Hindlimb muscle (tissue), 1 donor: ENCODE measurements at regions not wholly inside any gene's neighbourhood (a gene's known extent, or its start where the extent isn't known, plus 50 kb on each side); places are given as distances from the start of the nearest gene placed in this dataset.

Experiments used
- DNase-seq: peaks from one replicate; pipeline ENCODE4 v3.0.0-alpha.2; 2013

GRCh38 chr6:44062771-44063560 is 64.3 kb downstream of the MRPL14 start:
- no peak for DNase-seq

DNA sequence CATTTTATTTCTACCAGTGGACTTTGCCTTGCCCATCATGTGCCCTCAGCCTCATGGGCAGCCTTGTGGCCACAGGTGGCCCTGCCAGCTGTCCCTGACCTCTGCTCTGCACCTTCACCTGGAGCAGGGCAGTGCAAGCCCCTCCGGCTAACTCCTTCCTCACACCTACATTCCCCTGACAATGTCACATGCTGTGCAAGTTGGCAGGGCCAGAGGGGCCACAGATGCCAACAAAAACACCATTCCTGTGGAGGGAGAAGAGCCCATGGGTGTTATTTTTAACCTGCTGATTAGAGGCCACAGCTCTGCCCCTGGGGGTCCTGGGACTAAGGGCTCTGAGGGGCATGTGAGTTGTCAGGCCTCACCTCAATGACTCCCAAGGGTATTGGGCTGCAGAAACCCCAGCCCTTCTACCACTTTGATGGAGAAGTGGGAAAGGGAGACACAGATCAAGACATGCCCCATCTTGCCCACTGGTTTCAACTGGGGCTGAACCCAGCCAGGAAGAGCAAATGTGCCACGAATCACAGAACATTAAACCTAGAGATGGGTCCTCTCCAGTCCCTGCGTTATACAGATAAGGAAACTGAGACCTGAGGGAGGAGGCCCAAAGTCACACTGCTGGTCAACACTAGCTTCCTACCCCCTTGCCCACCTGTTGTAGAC is 65.0 kb downstream of the MRPL14 start:
- DNase-seq: no peak

DNA sequence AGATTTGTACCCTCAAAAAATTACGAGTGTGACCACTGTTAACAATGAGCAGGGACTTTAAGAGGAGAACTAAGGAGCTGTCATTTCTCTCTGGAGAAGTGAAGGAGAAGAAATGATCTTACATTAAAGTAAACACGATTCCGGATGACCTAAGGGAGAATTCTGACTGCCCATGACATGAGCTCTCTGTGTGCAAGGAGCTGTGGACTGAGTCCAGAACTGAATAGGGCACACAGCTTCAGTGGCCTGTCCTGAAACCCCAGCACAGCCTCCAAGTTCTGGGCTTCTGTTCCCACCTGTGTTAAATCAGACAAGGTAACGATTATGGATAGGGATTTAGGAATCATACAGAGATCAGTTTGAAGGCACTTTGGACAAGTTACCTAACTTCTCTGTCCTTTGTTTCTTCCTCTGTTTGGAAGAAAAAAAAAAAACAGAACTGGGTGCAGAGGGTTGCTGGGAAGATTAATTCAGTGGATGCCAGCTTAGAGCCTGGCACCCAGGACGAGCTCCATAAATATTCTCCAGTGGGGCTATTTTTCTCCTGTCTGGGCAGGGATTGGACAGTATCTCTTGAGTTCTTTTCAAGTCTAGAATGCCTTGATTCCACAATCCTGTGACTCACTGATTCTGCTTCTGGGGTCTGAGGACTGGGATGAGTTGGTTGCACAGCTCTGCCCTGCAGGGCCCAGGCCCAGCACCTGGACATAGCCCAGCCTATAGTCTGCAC is 65.7 kb downstream of the MRPL14 start:
- no peak for DNase-seq

- DNase-seq: no peak
These were observed 66.5 kb downstream of the MRPL14 start for GRCh38 chr6:44060612-44061374.

DNA sequence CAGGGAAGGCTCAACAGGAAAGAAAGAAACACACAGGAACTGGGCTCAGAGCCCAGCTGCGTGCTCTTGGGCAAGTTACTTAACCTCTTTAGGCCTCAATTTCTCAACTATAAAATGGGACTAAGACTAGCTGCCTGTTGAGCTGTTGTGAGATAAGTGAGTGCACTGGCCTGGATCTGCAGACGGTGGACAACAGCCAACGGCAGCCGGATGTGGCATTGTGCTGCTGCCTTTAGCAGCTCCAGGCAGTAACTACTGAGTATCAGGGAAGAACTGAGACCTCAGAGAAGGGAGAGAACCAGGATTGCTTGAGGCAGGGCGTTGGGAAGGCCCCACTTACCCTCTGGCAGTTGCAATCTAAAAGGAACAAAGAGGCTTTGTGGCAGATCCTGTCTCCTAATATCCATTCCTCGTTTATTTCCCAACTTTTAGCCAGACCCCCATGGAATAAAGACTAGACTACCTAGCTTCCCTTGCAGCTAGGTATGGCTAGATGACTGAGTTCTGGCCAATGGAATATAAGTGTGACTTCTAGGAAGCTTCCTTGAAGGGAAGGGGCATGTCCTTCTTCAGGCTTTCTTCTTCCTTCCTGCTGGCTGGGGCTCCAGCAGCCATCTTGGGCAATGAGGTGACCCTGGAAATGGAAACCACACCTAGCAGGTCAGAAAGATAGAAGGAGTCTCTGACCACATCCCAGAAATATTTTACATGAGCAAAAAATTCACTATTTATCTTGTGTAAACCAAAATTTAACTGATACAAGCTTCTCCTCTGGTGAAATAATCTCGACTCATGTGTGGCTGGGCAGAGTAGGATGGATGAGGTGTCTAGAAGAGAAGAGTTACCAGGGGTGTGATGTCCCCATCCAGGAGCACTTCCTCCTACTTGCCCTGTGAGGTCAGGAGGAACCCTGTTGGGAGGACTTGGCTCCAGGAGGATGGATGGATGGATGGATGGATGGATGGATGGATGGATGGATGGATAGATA is 67.6 kb downstream of the MRPL14 start:
- no peak for DNase-seq

GRCh38 chr6:44058617-44059358 is 68.5 kb downstream of the MRPL14 start:
- DNase-seq: peak; percentile 78

DNA sequence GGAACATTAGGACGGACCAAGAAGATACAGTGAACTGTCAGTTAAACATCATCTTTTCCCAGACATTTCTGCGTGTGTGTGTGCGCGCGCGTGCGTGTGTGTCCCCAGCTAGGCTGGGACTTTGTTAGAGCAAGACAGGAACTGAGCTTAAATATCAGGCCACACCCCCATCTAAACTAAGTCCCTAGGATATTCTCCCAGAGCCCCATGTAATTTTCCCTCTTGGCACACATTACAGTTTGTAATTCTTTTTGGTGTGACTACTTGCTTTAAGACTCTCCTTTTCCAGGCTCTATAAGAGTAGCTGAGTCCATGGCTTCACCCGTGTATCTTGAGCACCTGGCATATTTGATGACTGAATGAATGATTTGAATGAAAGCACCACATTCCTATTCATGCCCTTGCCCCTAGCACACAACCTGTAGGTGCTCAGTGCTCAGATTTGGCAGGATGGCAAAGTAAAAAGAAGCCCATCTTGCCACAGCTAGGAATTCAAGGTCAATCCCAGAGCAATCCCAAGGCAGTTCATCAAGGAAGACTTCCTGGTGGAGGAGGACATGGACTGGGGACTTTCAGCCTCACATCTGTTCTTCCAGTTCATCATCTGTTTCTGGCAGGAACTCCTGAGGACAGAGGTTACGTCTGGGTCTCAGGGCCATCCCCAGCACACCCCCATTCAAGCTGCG is 69.2 kb downstream of the MRPL14 start:
- no peak for DNase-seq

DNA sequence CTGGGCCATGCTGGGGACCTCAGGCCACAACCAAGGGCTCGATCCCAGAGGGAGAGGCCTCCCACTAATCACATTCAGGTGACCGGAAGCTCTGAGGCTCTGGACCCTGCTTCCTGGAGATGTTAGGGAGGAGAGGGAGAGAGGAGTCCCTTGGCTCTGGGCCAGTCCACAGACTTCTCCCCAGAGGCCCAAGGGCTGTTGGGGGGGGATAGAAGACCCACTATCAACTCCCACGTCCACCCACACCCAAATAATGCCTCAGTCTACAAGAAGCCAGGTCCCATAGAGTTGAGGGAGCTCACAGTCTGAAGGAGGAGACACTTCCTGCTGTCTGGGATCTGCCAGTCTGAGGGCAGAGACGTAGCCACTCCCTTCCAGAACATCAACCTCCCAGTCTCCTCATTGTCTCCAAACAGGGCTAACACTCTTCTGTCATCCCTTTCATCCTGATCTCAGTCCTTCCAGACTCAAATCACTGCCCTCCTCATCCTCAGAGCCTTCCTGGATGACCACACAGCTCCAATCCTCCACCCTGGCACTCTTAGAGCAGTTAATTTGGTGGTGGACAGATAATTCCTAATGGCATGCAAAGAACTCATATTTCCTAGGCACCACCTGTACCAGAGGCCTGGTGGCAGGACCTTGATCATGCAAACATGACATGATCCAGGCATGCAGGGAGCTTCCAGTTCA is 69.9 kb downstream of the MRPL14 start:
- DNase-seq: no peak

DNA sequence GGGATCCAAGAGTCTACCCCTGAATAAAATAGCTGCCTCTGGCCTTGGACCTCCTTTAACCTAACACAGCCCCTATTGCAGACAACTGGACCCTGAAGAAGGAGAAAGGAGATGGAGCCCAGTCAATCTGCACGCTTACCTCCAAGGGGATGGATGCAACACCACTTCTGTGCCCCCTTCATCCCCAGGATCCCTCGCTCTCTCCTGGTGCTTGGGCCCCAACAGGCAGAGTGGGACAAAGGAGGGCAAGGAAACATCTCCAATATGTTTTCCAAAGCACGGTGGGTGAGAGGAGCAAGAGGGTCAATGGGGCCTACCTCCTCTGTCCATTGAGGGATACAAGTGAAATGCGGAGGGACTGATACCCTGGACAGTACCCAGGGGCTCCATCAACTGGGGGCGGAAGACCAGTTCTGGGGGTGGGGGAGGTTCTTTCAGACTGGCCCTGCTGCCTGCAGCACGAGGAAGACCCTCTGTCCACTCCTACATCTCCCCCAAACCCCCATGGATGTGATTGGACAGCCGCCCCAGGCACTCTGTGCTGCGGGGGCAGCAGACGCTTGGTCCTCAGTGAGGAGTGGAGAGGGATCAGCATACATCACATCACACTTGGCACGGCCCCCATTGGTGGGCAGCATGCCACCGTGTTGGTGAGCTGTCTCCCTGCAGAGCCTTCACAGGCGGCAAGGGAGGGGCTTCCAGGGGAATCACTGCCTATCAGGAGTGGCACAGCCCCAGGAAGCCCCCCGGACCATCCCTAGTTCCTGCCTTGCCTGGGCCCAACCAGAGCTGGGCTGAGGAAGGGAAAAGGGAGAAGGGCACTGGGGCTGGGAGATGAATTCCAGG is 70.6 kb downstream of the MRPL14 start:
- no peak for DNase-seq

DNA sequence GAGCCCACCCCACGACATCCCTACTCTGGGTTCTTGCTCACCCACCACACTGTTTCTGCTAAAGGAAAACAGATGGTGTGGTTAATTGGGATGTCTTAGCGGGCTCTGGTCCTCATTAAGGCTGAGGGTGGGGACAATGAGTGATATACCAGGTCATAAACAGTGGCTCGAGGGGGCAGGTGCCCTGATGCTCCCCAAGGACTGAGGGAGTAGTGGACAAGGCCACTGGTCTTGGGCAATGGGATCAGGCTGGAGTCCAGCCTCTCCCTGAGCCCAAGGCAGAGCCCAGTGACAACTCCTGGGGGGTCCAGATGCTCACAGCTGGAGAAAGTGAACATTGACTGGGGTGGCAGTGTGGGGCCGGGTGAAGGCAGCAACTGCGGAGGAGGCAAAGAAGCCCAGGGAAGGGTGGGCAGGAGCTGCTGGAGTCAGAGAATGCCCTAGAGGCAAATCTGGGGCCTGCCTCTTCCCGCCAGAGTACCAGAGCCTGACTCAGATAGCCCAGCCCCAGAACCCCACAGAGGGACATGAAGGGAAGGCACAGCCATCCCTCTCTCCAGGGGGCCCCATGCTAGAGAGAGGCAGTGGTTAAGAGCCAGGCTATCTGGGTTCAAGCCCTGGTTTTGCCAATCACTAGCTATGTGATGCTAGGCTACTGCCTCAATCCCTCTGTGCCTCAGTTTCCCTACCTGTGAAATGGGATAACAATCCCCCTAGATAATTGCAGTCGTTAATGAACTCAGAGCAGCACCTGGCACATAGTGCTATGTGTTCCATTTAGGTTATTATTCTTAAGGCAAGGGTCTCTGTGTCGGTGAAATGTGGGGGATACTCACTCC is 72.3 kb downstream of the MRPL14 start:
- DNase-seq: no peak

DNA sequence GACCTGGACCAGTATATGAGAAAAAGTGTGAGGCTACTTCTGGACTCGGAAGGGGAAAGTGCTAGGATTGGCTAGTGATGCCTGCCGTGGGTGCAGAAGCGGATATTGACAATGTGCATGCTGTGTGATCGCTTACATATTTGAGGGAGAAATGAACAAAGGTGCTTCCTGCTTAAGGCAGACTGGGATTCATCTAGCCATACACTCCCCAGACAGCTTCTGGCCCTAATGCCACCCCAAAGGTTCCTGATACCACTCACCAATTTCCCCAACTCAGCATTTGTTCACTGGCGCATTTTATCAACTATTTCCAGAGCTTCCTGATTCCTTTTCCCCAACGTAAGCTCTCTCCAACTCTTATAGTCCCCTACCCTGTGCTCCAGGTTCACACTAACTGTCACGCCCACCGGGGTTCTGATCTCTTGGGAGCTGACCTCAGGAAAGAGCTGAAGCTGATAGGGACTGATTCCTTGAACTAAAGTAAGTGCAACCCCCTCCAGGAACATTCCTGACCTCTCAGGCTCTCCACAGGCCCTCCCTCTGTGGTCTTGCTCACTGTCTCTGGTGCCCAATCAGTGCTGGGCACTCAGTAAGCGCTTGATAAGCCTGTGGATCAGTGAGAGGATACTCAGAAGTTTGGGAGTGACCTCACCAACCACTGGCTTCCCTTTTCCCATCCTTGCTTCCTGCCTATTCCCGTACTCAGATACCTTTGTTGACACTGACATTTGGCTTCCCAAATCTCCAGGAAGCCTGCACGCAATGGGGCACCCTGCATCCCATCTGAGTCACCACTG is 73.3 kb downstream of the MRPL14 start:
- no peak for DNase-seq

- DNase-seq: no peak
These were observed 74.0 kb downstream of the MRPL14 start for GRCh38 chr6:44053106-44053756.

DNA sequence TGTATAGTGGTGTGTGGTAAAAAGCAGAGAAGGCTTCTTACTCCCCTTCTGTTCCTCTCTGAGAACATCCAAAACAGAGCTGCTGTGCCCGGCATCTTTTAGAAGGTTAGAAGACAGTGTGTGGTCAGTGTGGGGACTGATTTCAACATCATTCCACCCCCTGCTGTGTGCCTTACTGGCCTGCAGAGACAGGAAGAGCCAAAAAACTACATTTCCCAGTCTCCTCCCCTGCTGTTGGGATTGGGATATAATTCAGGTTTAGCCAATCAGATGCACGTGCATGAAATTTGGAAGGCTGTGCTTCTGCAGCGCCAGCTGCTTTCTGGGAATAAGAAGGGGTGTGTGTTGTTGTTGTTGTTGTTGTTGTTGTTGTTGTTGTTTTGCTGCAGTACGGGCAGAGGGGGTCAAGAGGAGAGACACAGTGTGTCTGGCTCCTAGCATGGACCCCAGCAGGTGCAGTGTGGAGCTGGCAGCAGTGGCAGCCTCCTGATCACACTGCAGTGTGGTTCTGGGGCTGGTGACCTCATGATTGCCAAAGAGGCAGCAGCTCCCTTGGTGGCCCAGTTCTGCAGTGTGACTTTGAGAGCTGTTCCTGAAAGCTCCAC is 74.7 kb downstream of the MRPL14 start:
- no peak for DNase-seq

GRCh38 chr6:44051515-44051914 is 75.7 kb downstream of the MRPL14 start:
- DNase-seq: no peak

- DNase-seq: no peak
These were observed 76.3 kb downstream of the MRPL14 start for GRCh38 chr6:44050872-44051505.
